ENCODE measurements at regions not wholly inside any gene's neighbourhood (a gene's known extent, or its start where the extent isn't known, plus 50 kb on each side); places are given as distances from the start of the nearest gene placed in this dataset.

DNA sequence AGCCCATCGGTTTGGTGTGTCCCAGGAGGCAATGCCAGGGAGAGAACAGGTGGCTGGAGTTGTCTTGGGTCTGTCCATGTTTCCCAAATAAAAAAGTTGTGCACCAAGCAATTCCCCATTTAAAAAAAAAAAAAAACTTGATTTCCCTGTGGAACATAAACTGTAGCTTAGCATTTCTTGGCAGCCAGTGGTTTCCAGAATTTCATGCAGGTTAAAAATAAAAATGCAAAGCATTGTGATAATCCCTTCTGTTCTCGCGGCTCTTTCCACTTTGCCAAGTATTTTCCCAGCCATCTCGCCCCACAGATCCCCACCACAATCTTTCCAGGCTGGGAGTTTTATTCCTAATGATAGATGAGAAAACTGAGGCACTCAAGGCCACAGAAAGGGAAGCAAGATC is 51.4 kb upstream of the MSX1 start:
- Mint-ChIP-seq H3K27ac (no peak overlapping the region), H3K36me3 (peaks cover 0 to 13% of the 10 kb centered on the region in 2 donors), H3K9me3 (peaks cover 5 to 24% of the 10 kb centered on the region in 2 donors)
- no peak for DNase-seq (ENCODE audit: low spot score in 2 of 2)
- no peak for ATAC-seq

DNA sequence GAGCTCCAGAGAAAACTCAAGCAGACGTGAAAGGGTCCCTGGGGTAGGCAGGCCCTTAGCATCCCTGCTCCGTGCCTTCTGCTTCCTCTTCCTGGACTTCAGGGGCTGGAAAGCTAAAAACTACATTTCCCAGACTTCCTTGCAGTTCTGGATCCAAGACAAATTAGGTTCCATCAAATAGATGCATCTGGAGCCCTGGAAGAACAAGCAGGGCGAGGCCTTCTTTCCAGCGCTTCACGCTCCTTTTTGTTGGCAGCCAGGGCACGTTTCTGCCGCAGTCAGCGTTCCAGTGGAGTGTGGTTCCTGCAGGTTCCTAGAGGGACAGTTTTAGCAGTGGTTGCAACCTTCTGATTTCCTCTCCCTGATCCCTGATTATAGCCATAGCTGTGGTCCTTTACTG is 53.6 kb upstream of the MSX1 start:
- ATAC-seq: no peak
- no peak overlapping the region for H3K27ac Mint-ChIP-seq
- DNase-seq (ENCODE audit: low spot score in 2 of 2): no peak
- H3K36me3 Mint-ChIP-seq: peaks cover 0 to 1% of the 10 kb centered on the region in 2 donors
- H3K9me3 Mint-ChIP-seq: peaks cover 5 to 19% of the 10 kb centered on the region in 2 donors

DNA sequence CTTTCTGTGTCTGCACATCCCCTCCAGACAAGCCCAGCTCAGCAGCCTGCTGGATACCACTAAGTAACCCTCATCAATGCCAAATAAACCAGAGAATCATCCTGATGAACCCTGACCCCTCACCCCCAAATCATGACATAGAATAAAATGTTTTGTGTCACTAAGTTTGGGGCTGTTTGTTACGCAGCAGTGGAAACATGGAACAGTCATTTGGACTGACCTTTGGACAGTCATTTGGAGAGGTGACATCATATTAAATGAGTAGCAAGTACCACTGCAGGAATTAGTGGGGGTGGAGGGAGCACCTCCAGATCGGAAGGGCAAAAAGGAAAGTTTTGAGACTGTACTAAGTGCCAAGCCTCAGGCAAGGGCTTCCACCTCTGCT is 55.6 kb upstream of the MSX1 start:
- ATAC-seq: no peak

DNA sequence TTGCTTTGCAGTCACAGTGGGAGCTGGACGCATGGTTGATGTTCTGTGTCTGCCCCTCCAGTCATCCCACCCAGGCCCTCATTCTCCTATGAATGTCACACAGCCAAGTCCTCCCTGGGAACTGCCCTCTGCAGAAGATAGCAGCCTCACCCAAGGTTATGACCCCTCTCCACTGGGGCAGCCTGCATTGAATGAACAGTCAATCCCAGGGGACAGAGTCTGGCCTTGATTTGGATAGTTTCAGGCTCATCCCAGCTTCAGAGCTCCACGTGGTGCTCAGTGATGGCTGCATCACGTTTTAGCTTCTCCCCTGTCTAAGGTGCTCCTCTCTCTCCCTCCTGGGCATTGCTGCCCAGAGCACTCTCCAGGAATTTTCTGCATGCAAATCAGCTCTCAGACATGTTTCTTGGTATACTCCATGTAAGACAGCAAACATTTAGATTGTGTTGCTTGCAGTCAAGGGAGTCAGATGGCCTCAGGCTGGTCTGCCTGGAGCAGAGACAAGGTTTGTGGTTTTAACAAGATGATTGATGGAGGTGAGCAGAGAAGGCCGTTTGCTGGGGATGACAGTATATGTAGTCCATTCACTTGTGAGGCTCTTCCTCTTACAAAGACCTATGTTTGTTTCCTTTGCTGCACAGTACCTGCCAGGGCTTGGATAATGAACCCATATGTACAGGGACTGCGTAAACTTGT is 56.1 kb upstream of the MSX1 start:
- no peak overlapping the region for H3K27ac Mint-ChIP-seq
- ATAC-seq (no peak), DNase-seq (ENCODE audit: low spot score in 2 of 2) (no peak)
- no peaks in the 10 kb centered on the region for H3K36me3 Mint-ChIP-seq
- H3K9me3 Mint-ChIP-seq: peaks cover 2 to 14% of the 10 kb centered on the region in 2 donors

More for the DNA sequence above, 55.6 kb upstream of the MSX1 start:
- no peak overlapping the region for H3K27ac Mint-ChIP-seq
- peaks cover 5 to 18% of the 10 kb centered on the region in 2 donors for H3K9me3 Mint-ChIP-seq
- no peaks in the 10 kb centered on the region for H3K36me3 Mint-ChIP-seq
- no peak for DNase-seq (ENCODE audit: low spot score in 2 of 2)

DNA sequence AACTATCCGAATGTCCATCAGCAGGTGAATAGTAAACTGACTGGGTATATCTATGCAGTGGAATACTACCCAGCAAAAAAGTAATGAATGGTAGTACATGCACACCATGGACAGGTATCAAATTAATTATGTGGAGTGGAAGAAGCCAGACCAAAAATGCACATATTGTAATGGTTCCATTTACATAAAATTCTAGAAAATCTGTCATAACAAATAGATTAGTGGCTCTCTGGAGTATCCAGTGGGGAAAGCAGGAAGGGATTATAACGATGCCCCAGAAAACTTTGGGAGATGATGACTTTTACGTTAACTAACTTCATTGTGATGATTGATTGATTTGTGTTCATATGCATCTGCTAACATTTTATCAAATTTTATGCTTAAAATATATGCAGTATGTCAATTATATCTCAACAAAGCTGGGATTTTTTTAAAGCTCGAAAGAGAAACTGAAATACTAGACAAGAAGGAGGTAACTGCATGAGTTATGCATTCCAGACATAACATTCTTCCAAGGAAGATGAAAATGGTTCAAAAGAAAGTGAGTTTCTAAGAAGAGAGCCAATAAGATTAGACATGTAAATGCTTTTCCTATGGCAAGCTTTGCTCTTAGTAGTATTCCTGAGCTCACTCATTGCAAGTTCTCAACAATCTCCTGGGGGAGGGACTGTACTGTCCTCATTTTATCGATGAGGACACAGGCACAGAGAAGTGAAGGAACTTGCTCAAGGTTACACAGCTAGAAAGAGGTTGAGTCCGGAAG is 58.6 kb upstream of the MSX1 start:
- Mint-ChIP-seq H3K27ac (no peak overlapping the region), H3K36me3 (peaks cover 0 to 7% of the 10 kb centered on the region in 2 donors), H3K9me3 (peaks cover 6 to 13% of the 10 kb centered on the region in 2 donors)
- no peak for DNase-seq (ENCODE audit: low spot score in 2 of 2)
- no peak for ATAC-seq

DNA sequence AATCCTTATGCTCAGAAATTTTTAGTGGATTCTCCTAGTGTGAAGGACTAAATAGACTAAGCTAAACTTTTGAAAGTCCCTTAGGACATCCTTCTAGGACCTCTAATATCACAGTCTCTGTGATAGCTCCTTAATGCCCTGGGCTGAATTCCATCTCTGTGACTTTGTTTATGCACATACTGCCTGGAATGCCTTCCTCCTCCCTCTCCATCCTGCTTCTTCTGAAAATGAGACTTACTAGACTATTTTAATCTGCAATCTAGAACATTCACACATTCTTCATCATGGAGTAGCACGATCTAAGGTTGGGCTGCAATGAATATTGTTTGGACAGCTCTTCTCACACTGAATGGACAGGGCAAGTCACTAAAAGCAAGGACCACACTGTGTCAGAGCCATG is 65.0 kb upstream of the MSX1 start:
- no peak overlapping the region for H3K27ac Mint-ChIP-seq
- H3K9me3 Mint-ChIP-seq: peaks cover 18 to 29% of the 10 kb centered on the region in 2 donors
- ATAC-seq (no peak), DNase-seq (ENCODE audit: low spot score in 2 of 2) (no peak)
- peaks cover 9 to 20% of the 10 kb centered on the region in 2 donors for H3K36me3 Mint-ChIP-seq

DNA sequence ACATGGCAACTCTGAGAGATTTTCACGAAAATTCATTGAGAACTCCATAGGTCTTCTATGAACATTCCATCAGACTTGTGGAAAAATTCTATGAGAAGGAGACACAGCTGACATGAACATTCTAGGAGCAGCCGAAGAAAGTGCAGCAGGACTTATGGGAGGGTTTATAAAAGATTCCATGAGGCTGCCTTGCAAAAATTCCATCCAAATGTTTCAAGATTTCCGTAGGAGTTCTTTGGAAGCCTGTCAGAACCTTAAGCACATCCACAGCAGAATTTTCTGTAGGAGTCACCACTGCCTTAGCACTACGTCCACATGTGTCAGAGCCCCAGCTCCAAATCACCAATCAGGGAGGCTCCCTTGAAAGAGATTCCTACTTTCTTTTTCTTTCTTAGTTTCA is 67.0 kb upstream of the MSX1 start:
- H3K27ac Mint-ChIP-seq: no peak overlapping the region
- H3K9me3 Mint-ChIP-seq: peaks cover 30 to 38% of the 10 kb centered on the region in 2 donors
- H3K36me3 Mint-ChIP-seq: peaks cover 23 to 34% of the 10 kb centered on the region in 2 donors
- DNase-seq (ENCODE audit: low spot score in 2 of 2) (no peak), ATAC-seq (no peak)

DNA sequence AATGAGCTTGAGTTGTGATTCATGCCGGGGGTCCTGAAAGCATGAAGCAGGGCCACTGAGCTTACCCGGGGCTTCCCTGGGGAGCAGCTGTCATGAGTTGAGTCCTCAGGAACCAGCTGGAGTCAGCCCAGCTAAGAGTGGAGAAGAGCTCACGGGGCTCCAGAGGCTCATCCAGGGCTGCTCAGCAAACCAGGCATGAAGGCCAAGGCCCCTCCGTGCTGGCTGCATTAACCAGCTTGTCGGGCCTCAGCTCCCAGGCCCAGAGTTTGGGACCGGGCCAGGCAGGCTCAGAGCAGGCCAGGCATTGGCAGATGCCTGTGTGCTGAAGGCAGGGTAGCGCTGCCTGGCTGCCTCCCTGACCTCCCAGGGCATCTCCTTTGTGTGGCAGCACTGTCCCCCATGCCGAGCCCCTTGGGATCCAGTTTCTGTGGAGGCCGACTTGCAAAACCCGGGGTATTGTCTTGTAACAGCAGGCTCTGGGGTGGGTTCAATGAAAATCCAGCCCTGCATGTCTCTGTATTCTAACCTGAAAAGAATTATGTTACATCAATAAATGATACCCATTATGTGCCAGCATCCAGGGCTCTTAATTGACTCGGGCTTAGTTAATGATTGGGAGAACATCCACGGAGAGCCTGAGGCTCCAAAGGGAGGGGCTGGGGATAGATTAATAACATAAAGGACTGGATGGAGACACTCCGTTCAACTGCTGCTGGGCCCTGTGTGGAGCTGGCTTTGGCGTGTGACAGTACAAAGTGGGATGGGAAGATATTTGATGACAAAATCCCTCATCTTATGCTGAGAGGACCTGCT is 68.0 kb upstream of the MSX1 start:
- no peak for DNase-seq (ENCODE audit: low spot score in 2 of 2)
- Mint-ChIP-seq H3K27ac (no peak overlapping the region), H3K9me3 (peaks cover 29 to 36% of the 10 kb centered on the region in 2 donors), H3K36me3 (peaks cover 24 to 32% of the 10 kb centered on the region in 2 donors)
- ATAC-seq: no peak

DNA sequence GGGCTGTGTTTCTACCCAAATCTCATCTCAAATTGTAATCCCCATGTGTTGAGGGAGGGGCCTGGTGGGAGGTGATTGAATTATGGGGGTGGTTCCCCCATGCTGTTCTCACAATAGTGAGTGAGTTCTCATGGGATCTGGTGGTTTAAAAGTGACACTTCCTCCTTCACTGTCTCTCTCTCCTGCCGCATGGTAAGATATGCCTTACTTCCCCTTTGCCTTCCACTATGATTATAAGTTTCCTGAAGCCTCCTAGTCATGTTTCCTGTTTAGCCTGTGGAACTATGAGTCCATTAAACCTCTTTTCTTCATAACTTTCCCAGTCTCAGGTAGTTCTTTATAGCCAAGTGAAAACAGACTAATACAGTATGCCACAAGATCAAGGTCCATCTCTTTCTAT is 70.0 kb upstream of the MSX1 start:
- no peak for DNase-seq (ENCODE audit: low spot score in 2 of 2)
- H3K27ac Mint-ChIP-seq: no peak overlapping the region
- H3K36me3 Mint-ChIP-seq: peaks cover 24 to 28% of the 10 kb centered on the region in 2 donors
- H3K9me3 Mint-ChIP-seq: peaks cover 31% of the 10 kb centered on the region in 2 donors
- no peak for ATAC-seq

DNA sequence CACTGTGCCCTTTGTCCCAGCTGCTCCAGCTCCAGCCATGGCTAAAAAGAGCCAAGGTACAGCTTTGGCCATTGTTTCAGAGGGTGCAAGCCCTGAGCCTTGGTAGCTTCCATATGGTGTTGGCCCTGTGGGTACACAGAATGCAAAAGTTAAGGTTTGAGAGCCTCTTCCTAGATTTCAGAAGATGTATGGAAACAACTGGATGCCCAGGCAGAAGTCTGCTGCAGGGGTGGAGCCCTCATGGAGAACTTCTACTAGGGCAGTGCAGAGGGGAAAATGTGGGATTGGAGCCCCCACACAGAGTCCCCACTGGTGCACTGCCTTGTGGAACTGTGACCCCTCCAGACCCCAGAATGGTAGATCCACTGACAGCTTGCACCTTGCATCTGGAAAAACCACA is 70.9 kb upstream of the MSX1 start:
- no peak overlapping the region for H3K27ac Mint-ChIP-seq

DNA sequence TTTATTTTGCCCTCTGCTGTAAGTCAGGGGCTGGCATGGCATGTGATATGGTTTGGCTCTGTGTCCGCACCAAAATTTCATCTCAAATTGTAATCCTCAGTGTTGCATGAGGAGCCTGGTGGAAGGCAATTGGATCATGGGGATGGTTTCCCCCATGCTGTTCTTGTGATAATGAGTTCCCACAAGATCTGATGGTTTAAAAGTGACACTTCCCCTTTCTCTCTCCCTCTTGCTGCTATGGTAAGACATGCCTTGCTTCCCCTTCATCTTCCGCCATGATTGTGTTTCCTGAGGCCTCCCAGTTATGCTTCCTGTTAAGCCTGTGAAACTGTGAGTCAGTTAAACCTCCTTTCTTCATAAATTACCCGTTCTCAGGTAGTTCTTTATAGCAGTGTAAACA is 72.0 kb upstream of the MSX1 start:
- Mint-ChIP-seq H3K27ac (no peak overlapping the region), H3K36me3 (peaks cover 24 to 28% of the 10 kb centered on the region in 2 donors), H3K9me3 (peaks cover 19 to 25% of the 10 kb centered on the region in 2 donors)
- no peak for DNase-seq (ENCODE audit: low spot score in 2 of 2)
- ATAC-seq: peak in 1 of 2 donors; percentile 35

More for the DNA sequence above, 70.9 kb upstream of the MSX1 start:
- H3K9me3 Mint-ChIP-seq: peaks cover 25 to 31% of the 10 kb centered on the region in 2 donors
- peaks cover 24 to 28% of the 10 kb centered on the region in 2 donors for H3K36me3 Mint-ChIP-seq
- DNase-seq (ENCODE audit: low spot score in 2 of 2) (no peak), ATAC-seq (no peak)

DNA sequence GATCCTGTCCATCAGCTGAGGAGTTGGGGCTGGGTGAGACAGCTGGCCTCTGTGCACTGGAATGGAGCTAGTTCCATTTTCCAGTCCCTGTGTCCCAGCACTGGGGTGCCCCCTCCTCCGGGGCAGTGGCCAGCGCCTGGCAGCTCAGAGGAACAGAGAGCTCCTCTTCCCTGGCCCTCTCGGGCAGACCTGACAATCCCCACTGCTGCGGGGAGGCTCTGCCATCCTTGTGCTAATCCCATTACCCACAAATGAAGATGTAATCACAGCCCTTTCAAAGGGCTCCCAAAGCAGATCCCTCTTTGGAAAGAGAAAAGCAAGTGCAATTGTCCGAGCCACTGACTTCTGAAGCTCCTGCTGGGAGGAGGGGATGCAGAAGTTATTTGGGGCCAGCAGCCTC is 75.1 kb upstream of the MSX1 start:
- ATAC-seq: no peak
- peaks cover 15% of the 10 kb centered on the region in 2 donors for H3K36me3 Mint-ChIP-seq
- DNase-seq (ENCODE audit: low spot score in 2 of 2): no peak

DNA sequence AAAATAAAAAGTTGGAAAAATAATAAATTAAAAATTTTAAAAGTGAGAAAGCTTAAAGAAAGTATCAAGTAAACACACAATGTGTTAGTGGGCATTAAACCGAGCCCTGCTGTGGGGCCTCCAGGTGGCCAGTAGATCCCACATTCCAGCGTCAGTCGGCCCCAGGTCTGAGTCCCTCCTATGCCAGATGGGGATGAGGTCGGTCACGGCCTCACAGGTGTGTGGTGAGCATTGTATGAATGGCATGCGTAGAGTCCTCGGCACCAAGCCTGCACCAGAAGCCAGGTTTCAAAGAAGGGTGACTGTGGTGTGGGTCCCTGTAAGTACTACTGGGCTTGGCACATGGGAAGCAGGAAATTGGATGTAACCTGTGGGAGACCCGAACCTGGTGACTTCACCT is 75.6 kb upstream of the MSX1 start:
- Mint-ChIP-seq H3K27ac (no peak overlapping the region), H3K9me3 (peaks cover 7 to 22% of the 10 kb centered on the region in 2 donors), H3K36me3 (peaks cover 10% of the 10 kb centered on the region in 2 donors)
- DNase-seq (ENCODE audit: low spot score in 2 of 2) (no peak), ATAC-seq (no peak)

More for the DNA sequence above, 75.1 kb upstream of the MSX1 start:
- Mint-ChIP-seq H3K27ac (no peak overlapping the region), H3K9me3 (peaks cover 11 to 26% of the 10 kb centered on the region in 2 donors)

DNA sequence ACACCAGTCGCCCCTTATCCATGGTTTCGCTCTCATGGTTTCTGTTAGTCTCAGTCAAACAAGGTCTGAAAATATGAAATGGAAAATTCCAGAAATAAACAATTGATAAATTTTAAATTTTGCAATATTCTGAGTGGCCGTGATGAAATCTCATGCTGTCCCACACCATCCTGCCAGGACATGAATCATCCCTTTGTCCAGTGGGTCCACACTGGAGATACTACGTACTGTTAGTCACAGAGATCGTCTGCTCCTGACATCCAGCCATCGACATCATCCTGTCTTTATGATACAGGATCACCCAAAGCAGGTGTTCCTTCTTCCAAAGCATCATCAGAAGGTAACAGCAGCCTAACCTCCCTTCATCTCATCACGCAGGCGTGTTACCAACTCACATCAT is 76.5 kb upstream of the MSX1 start:
- Mint-ChIP-seq H3K9me3 (peaks cover 9 to 24% of the 10 kb centered on the region in 2 donors), H3K27ac (no peak overlapping the region), H3K36me3 (peaks cover 6% of the 10 kb centered on the region in 2 donors)
- no peak for DNase-seq (ENCODE audit: low spot score in 2 of 2)
- no peak for ATAC-seq

DNA sequence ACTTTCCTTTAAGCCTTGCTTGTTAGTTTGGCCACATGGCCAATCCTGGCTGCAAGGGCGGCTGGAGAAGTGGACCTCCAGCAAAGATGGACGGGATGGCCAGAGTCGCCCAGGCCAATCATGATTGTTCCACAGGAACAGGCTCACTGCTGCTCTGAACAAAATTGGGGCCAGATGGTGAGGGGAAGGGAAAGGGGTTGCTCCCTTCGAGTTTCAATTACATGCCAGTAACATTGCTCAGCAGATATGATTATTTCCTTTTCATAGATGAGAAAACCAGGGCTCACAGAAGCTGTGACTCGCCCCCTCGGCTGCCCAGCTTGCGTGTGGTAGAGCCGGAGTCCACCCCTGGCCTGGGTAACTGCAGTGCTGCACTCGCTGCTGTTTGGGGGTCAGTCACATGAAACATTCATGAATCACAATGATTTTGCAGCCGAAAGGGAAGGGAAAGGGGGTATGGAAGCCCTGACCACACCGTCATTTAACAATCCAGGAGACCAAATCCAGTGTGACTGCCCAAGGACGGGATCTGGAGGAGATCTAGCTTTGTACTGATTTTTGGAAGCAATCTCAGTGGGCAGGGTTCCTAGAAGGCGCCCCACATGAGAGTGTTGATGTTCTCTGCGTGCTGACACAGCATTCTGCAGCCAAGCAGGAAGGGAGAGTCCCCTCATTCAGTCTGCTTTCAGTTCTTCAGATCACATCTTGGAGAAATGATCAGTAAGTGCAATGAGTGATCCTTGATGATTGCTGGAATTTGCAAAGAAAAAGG is 77.3 kb upstream of the MSX1 start:
- peaks cover 0 to 5% of the 10 kb centered on the region in 2 donors for H3K36me3 Mint-ChIP-seq
- no peak overlapping the region for H3K27ac Mint-ChIP-seq
- ATAC-seq (no peak), DNase-seq (ENCODE audit: low spot score in 2 of 2) (no peak)
- peaks cover 10 to 17% of the 10 kb centered on the region in 2 donors for H3K9me3 Mint-ChIP-seq

DNA sequence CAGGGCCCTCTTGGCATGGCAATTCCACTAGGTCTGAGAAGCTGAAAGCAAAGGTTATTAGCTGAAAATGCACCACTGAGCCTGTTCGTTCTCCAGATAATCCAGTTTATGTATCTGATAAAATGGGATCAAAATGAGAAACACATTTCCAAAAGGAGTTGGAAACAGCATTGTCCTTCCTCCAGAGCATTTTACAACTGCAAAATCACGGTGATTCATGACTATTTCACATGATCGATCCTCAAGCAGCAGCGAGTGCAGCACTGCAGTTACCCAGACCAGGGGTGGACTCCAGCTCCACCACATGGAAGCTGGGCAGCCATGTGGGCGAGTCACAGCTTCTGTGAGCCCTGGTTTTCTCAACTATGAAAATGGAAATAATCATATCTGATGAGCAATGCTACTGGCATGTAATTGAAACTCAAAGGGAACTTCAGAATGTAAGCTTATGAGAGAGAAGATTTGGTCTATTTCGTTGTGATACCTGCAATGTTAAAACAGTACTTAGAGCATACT is 78.7 kb upstream of the MSX1 start:
- peaks cover 10 to 17% of the 10 kb centered on the region in 2 donors for H3K9me3 Mint-ChIP-seq
- H3K27ac Mint-ChIP-seq: no peak overlapping the region
- DNase-seq (ENCODE audit: low spot score in 2 of 2): no peak
- H3K36me3 Mint-ChIP-seq: peaks cover 0 to 5% of the 10 kb centered on the region in 2 donors
- no peak for ATAC-seq
